ENCODE measurements at regions not wholly inside any gene's neighbourhood (a gene's known extent, or its start where the extent isn't known, plus 50 kb on each side); places are given as distances from the start of the nearest gene placed in this dataset.
A peak's percentile ranks its signal among the peaks of the same experiment; 100 is the strongest.

DNA sequence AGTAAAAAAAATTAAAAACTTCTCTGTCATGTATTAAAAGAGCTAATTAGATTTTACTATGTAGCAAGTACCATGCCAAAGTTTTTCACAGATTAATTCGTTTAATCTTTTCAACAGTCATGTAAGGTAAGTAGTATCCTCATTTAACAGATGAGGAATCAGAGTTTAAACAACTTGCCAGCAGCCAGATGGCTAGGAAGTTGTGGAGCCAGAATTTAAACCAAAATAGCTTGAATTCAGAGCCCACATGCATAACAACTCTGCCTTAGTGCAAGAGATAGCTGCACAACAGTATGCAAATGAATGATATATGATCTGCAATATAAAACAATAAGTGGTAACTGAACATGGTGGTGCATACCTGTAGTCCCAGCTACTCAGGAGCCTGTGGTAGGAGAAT, 75.3 kb downstream of the NAP1L3 start:
- DNase-seq (ENCODE audit: low spot score): no peak

DNA sequence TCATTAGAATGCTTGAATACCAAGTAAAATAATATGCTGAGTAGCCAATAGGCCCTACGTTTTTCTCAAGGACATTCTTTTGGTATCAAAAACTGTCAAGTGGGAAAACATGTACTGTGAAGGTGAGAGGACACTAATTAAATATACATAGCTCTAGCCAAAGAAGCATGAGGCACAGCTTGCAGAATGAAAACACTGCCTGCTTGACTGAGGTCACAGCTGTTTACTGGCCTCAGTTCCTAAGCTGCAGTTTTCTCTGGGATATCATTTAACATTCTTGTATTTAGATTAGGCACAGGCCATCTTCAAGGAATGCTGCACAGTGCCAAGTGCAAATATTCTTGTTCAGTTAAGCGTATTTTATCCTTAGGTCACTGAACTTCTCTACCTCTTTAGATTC, 78.6 kb downstream of the NAP1L3 start:
- DNase-seq (ENCODE audit: low spot score): no peak

- no peak for DNase-seq (ENCODE audit: low spot score)
These were observed 79.4 kb downstream of the NAP1L3 start for GRCh38 chrX:93593966-93594365.

DNA sequence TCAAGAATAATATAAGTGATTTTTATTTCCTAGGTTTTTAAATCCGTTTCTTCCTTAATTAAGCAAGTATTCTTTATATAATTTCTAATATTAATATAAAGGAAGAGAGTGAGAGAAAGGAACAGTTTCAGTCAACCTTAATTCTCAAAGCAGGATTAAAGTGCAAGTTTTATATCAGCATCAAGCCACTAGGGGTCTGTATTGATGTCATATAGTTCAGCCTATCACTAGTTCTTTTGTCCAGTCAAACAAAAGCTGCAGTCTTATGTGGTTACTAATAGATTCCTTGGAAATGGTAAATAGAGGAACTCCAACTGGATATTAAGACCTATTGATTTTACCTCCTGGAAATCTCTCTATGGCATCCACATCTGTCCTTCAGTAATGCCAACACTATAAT, 82.0 kb downstream of the NAP1L3 start:
- DNase-seq (ENCODE audit: low spot score): no peak

- no peak for DNase-seq (ENCODE audit: low spot score)
These were observed 87.7 kb downstream of the NAP1L3 start for GRCh38 chrX:93585661-93586060.

- DNase-seq (ENCODE audit: low spot score): no peak
These were observed 92.7 kb downstream of the NAP1L3 start for GRCh38 chrX:93580634-93581033.

DNA sequence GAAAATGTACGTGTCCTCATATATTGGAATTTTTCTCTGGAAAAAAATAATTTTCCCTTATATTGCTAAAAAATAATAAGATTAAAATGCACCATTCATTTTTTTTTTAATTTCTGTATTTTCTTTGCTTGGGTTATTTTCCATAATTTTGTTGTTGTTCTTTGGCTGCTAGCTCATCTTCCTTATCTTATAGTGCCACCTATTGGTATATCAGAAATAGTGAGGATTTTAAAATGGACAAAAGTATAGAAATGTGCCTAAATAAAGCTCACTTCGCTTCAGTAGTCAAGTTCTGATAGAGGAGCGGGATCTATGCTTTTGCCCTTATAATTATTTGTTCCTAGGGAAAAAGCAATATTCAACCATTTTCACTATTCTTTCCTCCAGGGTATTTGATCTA, 134.8 kb downstream of the NAP1L3 start:
- DNase-seq (ENCODE audit: low spot score): peak; percentile 1

- no peak for DNase-seq (ENCODE audit: low spot score)
These were observed 144.5 kb downstream of the NAP1L3 start for GRCh38 chrX:93528917-93529316.

Measured in SW480 (cell line).